OCI-LY7 (cell line): ENCODE measurements at regions not wholly inside any gene's neighbourhood (a gene's known extent, or its start where the extent isn't known, plus 50 kb on each side); places are given as distances from the start of the nearest gene placed in this dataset.

Experiments used
- EZH2phosphoT487 ChIP-seq: fragments of 200-600 bp; sonication (generic); IDR thresholded peaks from 2 replicates; pipeline ENCODE4 v1.6.1; 2018; ENCODE audit warnings: low read depth, borderline replicate concordance, mild to moderate bottlenecking, mixed run types, antibody characterized with exemption, low read length, moderate library complexity, mixed read lengths
- TF ChIP-seq, protein P1 (sequence below): fragments of 200-600 bp; sonication (generic); conservative IDR thresholded peaks from 2 replicates; pipeline ENCODE4 v1.5.1; 2014; ENCODE audit warnings: mild to moderate bottlenecking, antibody characterized with exemption, low read length, moderate library complexity, mixed read lengths

DNA sequence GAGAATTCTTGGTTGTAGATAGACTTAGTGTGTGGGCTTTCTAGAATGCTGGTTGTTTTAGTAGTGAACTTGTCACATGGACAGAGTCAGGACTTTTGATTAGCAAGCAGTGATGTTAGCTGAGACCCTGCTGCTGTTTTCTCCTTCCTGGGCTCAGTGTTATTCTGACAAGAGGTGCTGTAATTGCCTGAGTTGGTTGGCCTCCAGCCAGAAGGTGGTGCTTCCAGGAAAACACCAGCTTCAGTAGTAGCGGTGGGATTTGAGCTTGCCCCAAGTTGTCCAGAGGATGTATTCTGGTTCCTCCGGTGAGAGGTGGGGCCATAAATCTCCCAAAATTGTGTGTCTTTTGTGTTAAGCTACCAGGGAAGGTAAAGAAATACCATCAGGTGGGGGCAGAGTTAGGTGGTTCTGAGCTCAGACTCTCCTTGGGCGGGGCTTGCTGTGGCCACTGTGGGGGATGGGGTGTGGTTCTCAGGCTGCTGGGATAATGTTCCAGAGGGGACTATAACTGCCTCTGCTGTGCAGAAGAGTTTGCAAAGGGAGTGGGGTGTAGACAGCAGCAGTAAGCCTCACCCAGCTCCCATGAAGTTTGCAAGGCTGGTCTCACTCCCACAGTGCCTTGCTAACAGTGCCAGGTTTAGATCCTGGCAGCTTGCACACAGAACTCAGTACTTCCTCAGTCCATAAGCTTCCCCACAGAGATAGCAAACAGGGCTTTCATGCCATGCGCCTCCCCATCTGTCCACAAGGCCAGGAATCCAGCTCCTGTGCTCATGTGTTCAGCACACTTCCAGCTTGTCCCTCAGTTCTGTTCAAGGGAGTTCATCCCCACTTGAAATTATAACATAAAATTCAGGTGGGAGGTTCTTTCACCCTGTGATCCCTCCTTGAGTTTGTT, 278.4 kb upstream of the PTCHD4 start:
- TF ChIP-seq, protein P1, sequence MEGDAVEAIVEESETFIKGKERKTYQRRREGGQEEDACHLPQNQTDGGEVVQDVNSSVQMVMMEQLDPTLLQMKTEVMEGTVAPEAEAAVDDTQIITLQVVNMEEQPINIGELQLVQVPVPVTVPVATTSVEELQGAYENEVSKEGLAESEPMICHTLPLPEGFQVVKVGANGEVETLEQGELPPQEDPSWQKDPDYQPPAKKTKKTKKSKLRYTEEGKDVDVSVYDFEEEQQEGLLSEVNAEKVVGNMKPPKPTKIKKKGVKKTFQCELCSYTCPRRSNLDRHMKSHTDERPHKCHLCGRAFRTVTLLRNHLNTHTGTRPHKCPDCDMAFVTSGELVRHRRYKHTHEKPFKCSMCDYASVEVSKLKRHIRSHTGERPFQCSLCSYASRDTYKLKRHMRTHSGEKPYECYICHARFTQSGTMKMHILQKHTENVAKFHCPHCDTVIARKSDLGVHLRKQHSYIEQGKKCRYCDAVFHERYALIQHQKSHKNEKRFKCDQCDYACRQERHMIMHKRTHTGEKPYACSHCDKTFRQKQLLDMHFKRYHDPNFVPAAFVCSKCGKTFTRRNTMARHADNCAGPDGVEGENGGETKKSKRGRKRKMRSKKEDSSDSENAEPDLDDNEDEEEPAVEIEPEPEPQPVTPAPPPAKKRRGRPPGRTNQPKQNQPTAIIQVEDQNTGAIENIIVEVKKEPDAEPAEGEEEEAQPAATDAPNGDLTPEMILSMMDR: no peak
- TF ChIP-seq EZH2phosphoT487: no peak
